Tibial nerve (tissue), 3 donors: ENCODE measurements at regions not wholly inside any gene's neighbourhood (a gene's known extent, or its start where the extent isn't known, plus 50 kb on each side); places are given as distances from the start of the nearest gene placed in this dataset.

Source experiments
- CTCF ChIP-seq, 5 experiments: fragments of 200-600 bp in 3 of 5; fragments of 450-650 bp in 2 of 5; sonication (generic) in 3 of 5; IDR thresholded peaks; one replicate each; pipeline ENCODE4 v1.5.1; 2016 to 2019; ENCODE audit warnings: antibody characterized with exemption in 5 of 5, mild to moderate bottlenecking in 3 of 5, moderate library complexity in 2 of 5
- POLR2A ChIP-seq, 2 donors: fragments of 450-650 bp; IDR thresholded peaks; one replicate each; pipeline ENCODE4 v1.6.1; 2017; ENCODE audit warnings: antibody characterized with exemption in 2 of 2, mild to moderate bottlenecking in 2 of 2, moderate library complexity in 2 of 2

DNA sequence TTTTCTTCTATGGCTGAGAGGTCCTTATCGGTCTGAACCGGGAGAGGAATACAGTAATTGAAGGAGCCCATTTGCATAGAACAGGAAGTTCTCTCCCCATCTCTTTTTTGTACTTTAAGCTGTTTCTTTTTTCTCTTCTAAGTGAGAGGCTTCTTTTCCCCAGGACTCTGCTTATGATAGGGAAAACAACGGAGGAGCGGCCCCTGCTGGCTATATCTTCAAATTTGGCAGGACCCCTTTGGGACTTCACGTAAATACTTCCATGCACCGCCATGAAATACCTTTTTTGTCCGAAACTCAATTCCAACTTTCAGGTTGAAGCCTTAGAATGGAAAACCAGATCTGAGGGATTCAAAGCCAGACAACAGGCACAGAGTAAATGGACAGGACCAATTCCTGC, 1153.0 kb upstream of the INTU start:
- TF ChIP-seq CTCF (IDR thresholded peaks at IDR 0.05) = no peak
- TF ChIP-seq POLR2A (IDR thresholded peaks at IDR 0.05) = no peak
